Forelimb muscle (tissue), 1 donor: ENCODE measurements at regions not wholly inside any gene's neighbourhood (a gene's known extent, or its start where the extent isn't known, plus 50 kb on each side); places are given as distances from the start of the nearest gene placed in this dataset.
A peak's percentile ranks its signal among the peaks of the same experiment; 100 is the strongest.

Source experiments
- DNase-seq: peaks from one replicate; pipeline ENCODE4 v3.0.0-alpha.2; 2013; ENCODE audit warnings: low read depth

DNA sequence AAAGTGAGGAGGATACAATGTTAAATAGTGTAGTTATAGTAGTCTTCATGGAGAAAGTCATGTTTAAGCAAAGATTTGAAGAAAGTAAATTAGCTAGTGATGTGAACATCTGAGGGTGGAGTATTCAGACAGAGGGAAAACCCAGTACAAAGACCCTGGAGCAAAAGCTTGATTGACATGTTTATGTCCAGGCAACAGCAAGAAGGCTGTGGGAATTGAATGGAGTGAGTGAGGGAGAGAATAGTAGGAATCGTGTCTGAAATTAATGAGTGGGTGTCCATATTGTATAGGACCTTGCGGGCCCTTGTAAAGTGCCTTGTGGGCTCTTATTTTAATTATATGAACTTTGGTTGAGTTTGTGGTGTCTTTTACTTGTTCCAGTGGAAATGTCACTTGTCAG is 424.1 kb upstream of the KIRREL3 start:
- DNase-seq, result no peak

DNA sequence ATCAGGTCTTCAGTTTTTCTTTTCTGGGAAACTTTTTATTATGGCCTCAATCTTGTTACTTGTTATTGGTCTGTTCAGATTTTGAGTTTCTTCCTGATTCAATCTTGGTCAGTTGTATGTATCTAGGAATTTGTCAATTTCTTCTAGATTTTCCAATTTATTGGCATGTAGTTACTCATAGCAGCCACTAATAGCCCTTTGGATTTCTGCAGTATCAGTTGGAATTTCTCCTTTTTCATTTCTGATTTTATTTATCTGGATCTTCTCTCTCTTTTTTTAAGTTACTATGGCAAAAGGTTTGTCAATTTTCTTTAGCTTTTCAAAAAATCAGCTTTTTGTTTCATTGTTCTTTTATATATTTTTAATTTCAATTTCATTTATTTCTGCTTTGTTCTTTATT is 419.6 kb upstream of the KIRREL3 start:
- DNase-seq, result no peak

DNA sequence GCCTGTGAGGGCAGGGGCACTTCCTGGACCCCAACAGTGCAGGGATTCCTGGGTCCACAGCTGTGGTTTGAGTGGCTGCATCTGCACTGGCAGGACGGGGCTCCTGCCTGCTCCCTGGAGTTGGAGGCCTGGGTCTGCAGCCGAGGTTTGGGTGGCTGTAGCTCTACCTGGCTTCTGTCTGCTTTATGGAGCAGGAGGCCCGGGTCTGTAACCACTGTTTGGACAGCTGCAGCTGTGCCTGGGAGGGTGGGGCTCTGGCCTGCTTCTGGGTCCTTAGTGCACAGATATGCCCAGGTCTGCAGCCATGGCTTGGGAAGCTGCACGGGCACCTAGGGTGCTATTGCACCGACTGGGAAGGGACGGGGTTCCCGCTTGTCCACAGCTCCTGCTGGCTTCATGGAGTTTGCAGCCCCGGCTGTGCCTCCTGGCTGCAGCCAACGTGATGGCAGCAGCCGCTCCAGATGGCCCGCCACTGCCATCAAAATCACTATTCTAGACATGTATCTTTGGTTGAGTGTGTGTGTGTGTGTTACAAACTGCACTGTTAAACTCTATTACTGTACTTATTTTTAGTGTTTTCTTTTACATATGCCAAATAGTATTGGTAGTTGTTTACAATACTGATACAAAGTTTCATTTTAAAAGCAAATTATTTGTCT is 412.3 kb upstream of the KIRREL3 start:
- no peak for DNase-seq

DNA sequence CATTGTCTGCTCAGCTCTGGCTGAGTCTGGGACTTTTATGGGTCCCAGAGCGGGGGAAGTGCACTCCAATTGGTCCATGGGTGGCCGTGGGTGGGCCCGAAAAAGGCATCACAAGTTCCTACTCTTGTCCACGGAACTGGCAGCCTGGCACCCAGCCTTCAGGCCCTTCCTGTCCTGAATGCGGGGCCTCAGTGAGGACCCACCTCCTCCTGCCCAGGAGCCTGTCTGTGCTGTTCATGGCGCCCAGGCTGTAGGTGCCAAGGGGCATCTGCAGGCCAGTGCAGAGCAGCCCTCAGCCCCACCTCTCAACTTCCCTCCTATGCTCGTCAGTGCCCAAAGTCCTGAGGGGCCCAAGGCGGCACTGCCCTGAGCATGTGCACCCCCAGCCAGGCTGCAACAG is 411.7 kb upstream of the KIRREL3 start:
- DNase-seq, result no peak

DNA sequence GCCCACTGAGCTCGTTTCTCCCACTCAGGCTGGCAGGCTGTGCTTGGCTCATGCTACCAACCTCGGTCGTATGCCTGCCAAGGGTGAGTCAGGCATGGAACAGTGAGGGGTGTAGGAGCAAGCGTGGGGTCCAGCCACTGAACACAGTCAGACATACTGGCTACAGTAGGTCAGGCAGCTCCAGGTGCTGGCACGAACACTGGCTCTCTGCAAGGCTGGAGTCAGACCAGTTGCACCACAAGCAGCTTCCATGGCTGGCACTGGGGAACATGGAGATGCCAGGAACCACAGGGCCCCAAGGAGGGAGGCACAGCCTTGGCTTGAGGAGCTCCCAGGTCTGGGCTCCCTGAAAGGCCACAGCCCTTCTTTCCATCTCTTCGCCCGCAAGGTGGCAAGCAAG is 410.7 kb upstream of the KIRREL3 start:
- DNase-seq, result no peak

DNA sequence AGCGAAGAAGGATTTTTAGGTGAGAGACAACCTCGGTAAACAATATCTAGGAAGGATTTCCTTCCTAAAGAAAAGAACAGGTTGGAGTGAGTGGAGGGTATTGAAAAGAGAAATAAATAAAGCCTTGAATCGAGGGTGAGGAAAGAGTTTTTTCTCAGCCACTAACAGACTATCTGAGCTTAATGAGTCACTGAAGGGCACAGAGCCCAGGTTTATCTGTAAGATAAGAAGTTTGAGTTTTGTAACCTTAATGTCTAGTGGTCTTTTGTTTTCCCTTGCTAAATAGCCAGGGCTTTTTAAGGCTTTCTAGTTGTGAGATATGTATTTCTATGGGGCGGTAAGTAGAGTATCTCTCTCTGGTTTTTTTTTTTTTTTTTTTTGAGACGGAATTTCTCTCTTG is 394.5 kb upstream of the KIRREL3 start:
- DNase-seq, result no peak

DNA sequence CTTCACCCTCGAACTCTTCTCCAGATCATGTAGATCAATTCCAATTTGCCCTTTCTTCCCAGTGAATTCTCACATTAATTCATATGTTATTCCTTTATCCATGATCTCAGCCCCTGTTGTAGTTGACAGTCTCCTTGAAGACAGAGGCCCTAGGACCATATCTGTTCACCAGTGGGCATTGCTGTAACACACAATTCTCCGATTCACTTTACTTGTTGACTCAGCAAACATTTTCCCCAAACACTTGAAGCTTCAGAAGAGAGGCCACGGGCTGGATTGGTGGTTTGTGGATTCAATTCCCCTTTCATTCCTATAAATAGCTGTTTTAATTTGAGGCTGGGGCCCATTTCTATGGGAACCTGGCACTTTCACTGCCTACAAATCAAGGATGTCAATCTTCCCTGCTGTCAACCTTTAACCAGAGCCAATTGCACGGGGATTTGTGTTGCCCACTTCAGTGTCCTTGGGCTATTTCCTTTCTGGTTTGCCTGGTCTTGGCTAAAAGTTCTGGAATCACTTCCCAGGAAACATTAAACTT is 393.0 kb upstream of the KIRREL3 start:
- no peak for DNase-seq

DNA sequence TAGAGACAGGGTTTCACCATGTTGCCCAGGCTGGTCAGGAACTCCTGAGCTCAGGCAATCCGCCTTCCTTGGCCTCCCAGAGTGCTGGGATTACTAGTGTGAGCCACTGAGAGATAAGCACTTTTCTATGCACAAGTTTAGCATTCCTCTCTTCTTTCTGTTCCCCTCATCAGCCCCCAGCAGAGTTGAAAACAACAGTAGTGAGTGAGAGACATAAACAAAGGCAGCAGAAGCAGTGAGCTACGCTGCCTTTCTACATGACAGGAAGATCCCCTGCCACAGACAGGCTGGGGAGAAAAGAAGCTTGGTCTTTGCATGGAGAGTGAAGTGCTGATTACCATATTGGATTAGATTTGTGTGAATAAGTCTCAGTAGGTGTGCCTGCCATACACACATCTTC is 392.0 kb upstream of the KIRREL3 start:
- DNase-seq, result no peak

DNA sequence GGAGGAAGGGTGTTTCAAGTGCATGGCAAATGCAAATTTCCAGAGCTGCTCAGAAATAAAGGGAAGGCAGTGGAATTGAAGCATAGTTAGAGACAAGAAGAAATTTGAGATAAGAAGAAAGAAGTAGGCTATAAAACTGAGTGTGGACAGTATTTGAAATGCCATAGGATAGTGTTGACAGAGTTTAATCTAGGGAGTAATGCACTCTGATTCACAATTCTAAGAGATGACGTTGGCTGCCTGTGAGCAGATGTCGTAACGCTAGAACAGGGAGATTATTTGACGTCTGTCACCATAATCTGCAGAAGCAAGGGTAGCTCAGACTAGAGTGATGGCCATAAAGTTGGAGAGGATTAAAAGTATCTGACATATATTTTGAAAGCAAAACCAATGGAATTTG is 389.9 kb upstream of the KIRREL3 start:
- DNase-seq, result no peak

DNA sequence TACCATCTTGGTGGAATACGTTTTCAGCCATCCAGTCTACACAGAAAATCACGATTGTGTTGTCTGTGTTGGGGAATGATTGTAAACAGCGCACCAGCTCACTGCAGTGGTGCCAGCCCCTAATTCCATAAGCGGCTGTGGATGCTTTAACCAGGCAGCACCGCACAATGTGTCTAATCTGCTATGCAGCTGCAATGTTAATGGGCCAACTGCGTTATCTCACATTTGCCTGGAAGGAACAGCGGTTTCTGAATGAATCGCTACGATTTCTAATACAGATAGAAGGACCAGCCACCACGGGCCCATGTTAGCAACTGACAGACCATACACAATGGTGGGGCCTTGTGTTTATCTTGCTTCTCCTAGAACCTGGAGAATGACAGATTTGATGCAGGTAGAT is 384.5 kb upstream of the KIRREL3 start:
- no peak for DNase-seq

DNA sequence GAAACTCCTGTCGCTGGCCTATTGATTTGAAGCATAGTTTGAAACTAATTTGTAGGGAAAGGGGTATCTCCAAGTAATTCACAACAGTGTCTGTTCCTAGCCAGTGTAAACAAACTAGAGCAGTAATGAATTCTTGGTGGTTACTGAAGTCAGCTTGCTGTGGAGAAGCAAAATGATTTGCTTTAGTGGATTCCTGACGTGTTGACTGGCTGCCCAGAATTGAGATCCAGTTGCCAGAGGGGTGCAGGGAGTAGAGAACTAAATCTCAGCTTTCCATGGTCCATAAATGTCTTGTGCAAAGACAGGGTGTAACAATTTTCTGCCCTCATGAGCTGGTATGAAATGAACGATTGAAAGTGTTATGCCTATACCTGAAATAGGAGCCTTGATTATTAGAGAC is 382.5 kb upstream of the KIRREL3 start:
- no peak for DNase-seq

DNA sequence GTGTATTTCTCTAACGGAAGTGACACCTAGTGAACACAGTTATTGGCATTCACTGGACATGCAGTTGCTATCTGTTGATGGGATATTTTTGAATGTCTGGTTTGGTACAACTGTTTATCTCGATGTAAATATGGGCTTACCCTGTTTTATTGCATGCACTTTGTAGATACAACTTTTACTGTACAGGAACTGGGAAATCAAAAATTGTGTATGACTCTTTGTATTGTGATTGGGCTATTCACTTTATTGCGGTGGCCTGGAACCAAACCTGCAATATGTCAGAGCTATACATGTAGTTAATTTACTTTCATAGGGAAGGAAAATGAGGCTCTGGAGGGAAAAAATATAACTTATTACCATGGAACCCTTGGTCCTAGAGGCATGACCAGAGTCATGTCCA is 380.7 kb upstream of the KIRREL3 start:
- no peak for DNase-seq

DNA sequence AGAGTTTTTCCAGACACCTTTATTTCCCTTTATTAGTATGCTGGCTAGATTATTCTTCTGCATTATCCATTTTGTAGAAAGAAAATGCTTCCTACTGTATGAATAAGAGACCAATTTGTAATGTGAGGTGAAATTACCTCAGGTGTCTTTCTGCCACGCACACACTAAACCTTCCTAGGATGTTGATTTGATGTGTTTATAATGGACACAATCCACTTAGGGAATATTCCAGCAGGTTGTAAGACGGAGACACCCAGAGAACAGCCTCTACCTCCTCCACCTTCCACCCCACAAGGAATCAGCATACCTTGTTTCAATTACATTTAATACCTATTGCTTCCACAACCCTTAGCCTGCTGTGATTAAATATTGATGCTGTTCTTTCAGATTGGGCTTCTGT is 379.1 kb upstream of the KIRREL3 start:
- no peak for DNase-seq

DNA sequence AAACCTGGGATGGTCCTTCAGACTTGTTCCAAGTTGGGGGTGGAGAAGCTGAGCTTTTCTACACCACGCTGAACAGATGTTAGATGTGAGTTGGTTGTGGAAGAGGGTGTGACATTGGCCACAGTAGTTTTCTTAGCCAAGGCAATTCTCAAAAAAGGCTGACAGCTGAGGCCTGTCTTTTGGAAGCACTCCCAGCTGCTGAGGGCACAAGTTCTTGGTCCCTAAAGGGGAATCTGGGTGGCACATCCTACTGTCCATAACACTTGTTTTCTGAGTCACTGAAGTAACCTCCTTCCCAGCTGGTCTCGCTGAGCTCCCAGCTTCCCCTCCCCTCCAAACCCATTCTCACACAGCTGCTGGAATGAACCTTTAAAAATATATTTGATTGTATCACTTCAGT is 375.7 kb upstream of the KIRREL3 start:
- no peak for DNase-seq

DNA sequence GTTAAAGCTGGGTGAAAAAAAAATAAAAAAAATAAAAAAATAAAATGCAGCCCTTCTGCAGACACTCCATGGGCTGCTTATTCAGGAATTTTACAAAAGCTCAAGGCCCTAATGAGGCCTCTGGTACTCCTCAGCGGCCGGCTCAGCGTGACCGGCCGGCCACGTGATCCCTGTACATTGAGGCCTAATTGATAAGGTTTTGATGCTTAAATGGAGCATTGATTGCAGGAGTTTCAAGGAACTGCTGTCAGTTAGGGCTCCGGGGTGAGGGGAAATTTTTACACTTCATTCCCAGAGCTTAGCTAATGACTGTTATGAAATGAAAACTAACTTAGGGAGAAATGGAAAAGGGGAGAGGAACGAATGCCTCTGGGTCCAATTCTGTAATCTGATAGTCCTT is 368.8 kb upstream of the KIRREL3 start:
- no peak for DNase-seq

DNA sequence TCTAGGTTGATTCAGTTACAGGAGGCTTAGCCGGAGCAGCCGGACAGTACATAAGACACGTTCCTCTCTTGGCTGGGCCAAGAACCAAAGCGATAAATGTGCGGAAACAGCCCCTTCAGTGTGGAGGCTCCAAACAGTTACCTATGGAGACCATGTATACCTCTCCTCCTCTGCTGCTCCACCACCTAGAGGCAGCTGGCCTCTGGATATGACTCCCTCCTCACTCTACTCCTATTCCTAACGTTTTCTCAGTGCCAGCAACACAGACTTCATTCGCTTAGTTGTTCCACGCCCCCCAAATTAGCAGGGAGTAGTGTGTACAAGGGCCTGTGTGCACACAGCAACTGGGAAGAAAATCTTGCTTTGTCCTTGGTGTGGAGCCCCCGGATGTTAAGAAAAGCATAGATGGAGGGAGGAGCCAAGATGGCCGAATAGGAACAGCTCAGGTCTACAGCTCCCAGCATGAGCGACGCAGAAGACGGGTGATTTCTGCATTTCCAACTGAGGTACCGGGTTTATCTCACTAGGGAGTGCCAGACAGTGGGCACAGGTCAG is 362.3 kb upstream of the KIRREL3 start:
- DNase-seq, result no peak

DNA sequence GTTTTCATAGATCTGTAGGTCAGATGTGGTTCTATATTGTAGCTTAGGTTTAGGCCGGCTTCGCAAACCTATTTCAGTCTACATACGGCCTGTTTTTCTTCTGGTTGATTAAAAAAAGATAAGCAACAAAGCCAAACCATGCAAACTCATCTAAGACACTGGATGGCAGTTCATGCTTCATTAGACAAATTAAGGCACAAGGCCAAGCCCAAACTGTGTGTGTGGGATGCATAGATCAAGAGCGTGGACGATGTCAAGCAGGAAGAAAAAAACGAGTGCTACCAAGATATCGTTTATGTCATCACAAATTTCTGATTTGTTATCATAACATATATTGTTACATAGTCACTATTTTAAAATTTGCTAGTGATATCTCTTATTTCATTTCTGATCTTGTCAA is 357.6 kb upstream of the KIRREL3 start:
- no peak for DNase-seq

DNA sequence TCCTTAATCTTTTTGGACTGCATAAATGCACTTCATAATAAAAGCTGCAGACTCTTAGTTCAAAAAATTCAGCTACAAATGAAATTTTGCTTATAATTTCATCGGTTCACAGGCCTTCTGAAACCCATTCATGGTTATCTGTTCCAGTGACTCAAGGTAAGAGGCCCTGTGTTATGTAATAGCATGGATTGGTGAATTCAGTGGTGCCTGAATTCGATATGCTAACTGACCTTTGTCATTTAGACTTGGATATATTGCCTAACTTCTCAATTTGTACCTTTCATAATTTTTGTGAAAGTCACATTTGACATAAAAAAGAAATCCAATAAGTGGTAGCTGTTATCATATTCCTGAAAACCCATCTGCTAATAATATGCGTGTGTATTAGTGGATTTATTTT is 349.9 kb upstream of the KIRREL3 start:
- no peak for DNase-seq

DNA sequence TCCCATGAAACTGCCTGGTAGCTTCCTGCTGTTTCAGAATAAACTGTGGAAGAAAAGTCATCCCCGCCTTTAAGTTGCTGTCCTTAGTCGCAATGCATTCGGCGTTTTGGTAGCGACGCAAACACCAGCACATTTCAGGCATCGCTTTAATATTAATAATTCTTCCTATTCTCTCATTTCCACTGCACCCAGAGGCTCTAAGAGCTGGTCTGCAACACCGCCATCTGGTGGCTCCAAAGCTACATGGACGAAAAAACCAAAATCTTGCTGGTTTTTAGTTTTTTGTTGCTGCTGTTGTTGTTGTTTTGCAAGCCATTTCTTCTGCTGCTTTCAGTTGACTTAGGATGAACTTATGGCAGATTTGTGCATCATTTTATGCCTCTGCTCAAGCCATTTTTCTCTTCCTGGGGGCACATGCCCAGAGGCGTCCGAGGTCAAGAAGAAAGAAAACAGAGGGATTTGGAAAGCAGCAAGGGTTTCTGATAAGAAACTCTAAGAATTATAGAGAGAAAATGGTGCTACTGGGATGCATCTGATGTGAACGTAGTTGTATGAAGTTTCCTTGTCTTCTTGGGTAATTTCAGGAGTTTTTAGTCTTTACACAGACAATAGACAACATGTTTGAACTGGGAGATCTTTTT is 345.4 kb upstream of the KIRREL3 start:
- DNase-seq, result peak; percentile 13

DNA sequence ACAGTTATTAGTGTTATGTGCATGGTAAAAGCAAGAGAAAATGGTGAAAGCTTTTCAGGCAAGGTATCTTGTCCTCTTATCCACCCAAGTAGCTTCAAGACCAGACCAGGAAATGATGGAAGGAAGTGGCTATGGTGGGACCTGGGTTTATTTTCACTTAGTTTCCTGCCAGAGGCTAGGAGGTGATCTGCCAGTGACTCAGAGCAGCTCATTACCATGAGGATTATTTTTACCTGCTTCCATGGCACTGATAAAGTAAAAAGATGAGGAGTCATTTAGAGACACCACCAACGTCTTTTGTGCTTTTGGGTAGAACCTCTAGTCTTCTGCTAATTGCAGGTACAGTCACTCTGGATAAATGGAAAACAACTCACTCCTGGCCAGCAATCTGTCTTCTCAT is 339.9 kb upstream of the KIRREL3 start:
- DNase-seq, result no peak

DNA sequence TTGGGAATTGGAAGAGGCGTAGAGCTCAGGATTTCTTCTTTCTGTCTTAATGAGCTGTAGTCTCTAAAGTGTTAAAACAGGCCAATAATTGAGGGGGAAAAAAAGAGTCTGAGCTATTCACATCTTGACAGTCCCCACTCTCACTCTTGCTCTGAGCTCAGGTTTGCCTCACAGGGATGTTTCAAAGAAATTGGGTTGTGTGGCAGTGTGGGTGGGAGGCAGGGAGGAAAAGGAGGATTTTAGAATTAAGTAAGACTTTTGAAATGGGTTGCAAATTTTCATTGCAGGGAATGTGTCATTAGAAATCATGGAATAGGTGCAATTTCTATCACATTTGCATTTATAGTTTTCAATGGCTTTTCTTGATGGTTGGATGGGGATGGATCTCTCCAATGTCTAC is 338.8 kb upstream of the KIRREL3 start:
- no peak for DNase-seq

DNA sequence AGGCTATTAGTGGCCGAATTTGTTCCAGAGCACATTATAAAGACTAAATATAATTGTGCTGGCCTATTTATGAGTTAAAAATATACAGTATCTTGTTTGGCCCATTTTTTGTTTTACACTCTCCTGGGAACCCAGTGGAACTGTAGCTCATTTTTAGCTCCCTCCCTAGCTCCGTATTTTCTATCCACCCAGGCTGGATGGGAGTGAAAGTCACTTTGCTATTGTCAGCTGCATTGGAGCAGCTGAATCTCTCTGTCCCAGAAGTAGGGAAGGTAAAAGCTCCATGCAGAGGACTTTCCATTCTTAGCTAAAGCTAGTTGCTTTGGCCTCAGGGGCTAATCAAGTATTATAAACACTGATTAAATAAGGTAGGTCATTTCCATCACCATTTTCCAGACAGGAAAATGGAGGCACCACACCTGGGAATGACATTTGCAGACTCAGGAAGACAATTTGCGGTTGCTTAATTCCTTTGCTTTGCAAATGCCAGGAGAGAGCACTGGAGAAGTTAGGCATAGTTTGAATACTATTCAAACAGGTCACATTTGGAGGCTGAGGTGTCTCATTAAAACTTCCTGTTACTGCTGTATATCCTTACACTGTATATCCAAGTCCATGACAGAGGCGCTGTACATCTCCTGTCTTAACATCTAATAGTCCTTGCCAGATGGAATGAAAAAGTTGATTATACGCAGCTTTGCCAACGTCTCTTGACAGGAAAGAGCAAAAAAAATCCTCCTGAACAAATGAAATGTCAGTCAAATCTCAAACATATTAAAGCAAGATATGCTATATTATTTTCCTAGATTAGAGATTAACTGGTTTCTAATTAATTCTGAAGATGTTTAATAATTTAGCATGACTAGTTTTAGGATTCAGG is 338.1 kb upstream of the KIRREL3 start:
- no peak for DNase-seq
